Activated naive CD4-positive, alpha-beta T cell treated with anti-CD3 and anti-CD28 coated beads for 36 hours (primary cell): ENCODE measurements at regions not wholly inside any gene's neighbourhood (a gene's known extent, or its start where the extent isn't known, plus 50 kb on each side); places are given as distances from the start of the nearest gene placed in this dataset.

Experiments
- CTCF ChIA-PET: fragments of 350-600 bp; sonication (Branson Sonifier 250); formaldehyde crosslinking; loops from one replicate; lab custom pipeline; 2021; ENCODE audit warnings: antibody characterized with exemption; lab: Charles Lee
- DNase-seq: peaks from one replicate; pipeline ENCODE4 v3.0.0-alpha.2; 2020
- H3K27ac Mint-ChIP-seq: one replicate; pipeline ENCODE4 v1.8.0; 2021; ENCODE audit warnings: mild to moderate bottlenecking, mixed read lengths
- H3K27me3 Mint-ChIP-seq: one replicate; pipeline ENCODE4 v1.8.0; 2021; ENCODE audit warnings: low read depth, mixed read lengths
- H3K36me3 Mint-ChIP-seq: one replicate; pipeline ENCODE4 v1.8.0; 2021; ENCODE audit warnings: low read depth, mixed read lengths
- H3K4me1 Mint-ChIP-seq: one replicate; pipeline ENCODE4 v1.8.0; 2021; ENCODE audit warnings: low read depth, mixed read lengths
- H3K4me3 Mint-ChIP-seq: one replicate; pipeline ENCODE4 v1.8.0; 2021; ENCODE audit warnings: mild to moderate bottlenecking, moderate library complexity, mixed read lengths
- H3K9me3 Mint-ChIP-seq: one replicate; pipeline ENCODE4 v1.8.0; 2021; ENCODE audit warnings: mixed read lengths
- intact Hi-C: fragments of 100-400 bp; cut with micrococcal nuclease; formaldehyde crosslinking; loops from one replicate; pipeline ENCODE4 v1.15.1; 2023

DNA sequence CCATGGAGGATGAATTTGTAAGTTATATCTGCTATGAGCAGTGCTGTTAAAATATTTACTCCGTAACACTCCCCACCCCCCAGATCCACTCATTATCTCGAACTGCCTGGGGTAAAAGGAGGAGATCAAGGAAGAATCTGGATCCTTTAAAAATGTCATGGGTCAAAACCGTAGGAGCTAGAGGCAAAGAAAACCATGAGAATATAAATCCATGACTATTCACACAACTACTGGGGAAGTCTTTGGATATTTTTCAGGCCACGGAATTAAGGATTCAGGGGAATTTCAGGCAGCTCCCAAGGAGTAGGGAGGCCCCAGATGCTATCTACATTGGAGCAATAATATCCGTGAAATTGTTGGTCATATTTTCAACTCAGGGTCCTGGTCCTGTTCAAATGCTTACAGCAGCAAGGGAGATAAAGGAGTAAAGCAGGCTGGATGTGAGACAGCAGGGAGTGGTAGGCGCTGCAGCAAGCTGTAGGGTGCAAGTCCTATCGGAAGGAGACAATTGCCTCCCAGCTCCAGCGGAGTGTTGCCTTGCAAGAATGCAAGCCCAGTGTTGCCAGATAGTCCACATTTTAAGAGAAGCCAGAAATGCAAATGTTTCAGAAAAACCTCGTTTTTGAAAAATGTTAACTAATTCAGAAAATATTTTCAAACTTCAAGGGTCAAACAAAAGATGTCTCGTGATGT is 116.2 kb upstream of the KIT start:
- Mint-ChIP-seq H3K4me1 (peaks cover 5% of the 10 kb centered on the region), H3K27me3 (peaks cover 17% of the 10 kb centered on the region), H3K27ac (no peak overlapping the region), H3K9me3 (no peaks in the 10 kb centered on the region), H3K4me3 (no peak overlapping the region), H3K36me3 (no peaks in the 10 kb centered on the region)
- intact Hi-C loops = no loop called here
- DNase-seq = no peak
- CTCF ChIA-PET = no interaction called here

- no peak for DNase-seq
- intact Hi-C loops = no loop called here
- Mint-ChIP-seq H3K27ac (no peak overlapping the region), H3K4me1 (peaks cover 5% of the 10 kb centered on the region), H3K4me3 (no peak overlapping the region), H3K27me3 (peaks cover 17% of the 10 kb centered on the region), H3K9me3 (no peaks in the 10 kb centered on the region), H3K36me3 (no peaks in the 10 kb centered on the region)
- CTCF ChIA-PET = no interaction called here
Measured at GRCh38 chr4:54542119-54542438, 115.7 kb upstream of the KIT start.

DNA sequence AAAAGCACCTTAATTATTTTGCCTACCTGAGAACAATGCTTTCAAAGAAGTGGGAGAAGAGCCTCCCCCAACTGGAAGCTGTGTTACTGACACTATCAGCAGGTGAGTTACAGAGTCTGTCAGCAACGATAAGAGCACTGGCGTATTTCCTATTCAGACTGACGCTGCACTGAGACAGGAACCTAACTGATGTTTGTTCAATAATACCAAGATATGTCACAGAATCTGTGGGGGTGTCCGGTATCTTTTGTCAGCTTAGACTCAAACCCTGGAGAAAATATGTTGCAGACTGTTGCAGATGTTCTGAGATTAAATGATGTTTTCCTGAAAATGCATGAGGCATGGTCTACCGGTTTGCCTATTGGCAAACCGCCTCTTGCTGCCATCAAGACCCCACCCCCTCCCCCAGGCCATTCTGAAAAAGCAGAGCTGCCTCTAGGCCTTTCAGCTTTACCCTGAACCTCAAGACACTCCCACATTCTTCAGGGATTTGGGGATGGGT is 115.2 kb upstream of the KIT start:
- Mint-ChIP-seq H3K36me3 (no peaks in the 10 kb centered on the region), H3K27ac (no peak overlapping the region), H3K4me3 (no peak overlapping the region), H3K4me1 (peaks cover 5% of the 10 kb centered on the region), H3K27me3 (peaks cover 17% of the 10 kb centered on the region), H3K9me3 (no peaks in the 10 kb centered on the region)
- DNase-seq = no peak
- CTCF ChIA-PET = no interaction called here
- intact Hi-C loops = no loop called here

DNA sequence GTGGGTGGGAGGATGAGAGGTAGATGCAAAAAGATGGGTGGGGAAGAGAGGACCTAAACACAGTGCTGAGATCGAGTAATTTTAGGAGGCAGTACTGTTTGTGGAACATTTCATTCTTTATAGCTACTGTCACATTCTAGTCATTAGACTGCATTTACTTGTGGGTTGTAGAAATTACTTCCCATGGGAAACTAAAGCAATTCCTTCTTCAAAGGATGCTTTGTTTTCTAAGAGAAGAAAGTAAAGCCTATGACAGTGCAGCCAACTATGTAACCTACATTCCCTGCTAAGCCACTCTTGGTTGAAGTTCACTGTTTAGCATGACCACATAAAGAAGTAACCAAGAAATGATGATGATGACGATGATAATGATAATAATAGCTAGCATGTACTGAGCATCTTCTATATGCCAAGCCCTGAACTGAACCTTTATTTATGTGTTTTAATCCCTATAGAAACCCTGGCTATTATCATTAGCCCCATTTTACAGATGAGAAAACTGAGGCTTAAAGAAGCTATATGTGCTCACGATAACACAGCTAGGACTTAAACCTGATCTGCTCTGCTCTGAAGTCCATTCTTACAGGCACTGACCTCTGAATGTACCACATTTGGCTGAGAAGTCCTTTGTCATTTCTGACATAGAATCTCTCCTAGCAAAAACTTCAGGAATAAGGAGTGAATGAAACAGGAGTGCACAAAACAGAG is 114.5 kb upstream of the KIT start:
- Mint-ChIP-seq H3K27me3 (peaks cover 17% of the 10 kb centered on the region), H3K9me3 (no peaks in the 10 kb centered on the region), H3K27ac (no peak overlapping the region), H3K4me1 (peaks cover 5% of the 10 kb centered on the region), H3K4me3 (no peak overlapping the region), H3K36me3 (no peaks in the 10 kb centered on the region)
- intact Hi-C loops = no loop called here
- CTCF ChIA-PET = no interaction called here
- DNase-seq = no peak

GRCh38 chr4:54545663-54546424 is 111.9 kb upstream of the KIT start:
- CTCF ChIA-PET = no interaction called here
- Mint-ChIP-seq H3K27ac (no peak overlapping the region), H3K9me3 (no peaks in the 10 kb centered on the region), H3K27me3 (peaks cover 14% of the 10 kb centered on the region), H3K4me3 (no peak overlapping the region), H3K4me1 (no peaks in the 10 kb centered on the region), H3K36me3 (no peaks in the 10 kb centered on the region)
- no peak for DNase-seq
- intact Hi-C loops = no loop called here

- Mint-ChIP-seq H3K27me3 (peaks cover 2% of the 10 kb centered on the region), H3K4me1 (no peaks in the 10 kb centered on the region), H3K4me3 (no peak overlapping the region), H3K27ac (no peak overlapping the region), H3K9me3 (no peaks in the 10 kb centered on the region), H3K36me3 (no peaks in the 10 kb centered on the region)
- CTCF ChIA-PET = no interaction called here
- no peak for DNase-seq
- intact Hi-C loops = no loop called here
Measured at GRCh38 chr4:54547299-54548097, 110.3 kb upstream of the KIT start.

GRCh38 chr4:54548098-54548620 is 109.6 kb upstream of the KIT start:
- CTCF ChIA-PET = no interaction called here
- no peaks in the 10 kb centered on the region for H3K27me3 Mint-ChIP-seq
- no peaks in the 10 kb centered on the region for H3K9me3 Mint-ChIP-seq
- DNase-seq = no peak
- intact Hi-C loops = no loop called here
- no peaks in the 10 kb centered on the region for H3K4me1 Mint-ChIP-seq
- H3K4me3 Mint-ChIP-seq = no peak overlapping the region
- no peak overlapping the region for H3K27ac Mint-ChIP-seq
- no peaks in the 10 kb centered on the region for H3K36me3 Mint-ChIP-seq

- CTCF ChIA-PET = no interaction called here
- Mint-ChIP-seq H3K36me3 (no peaks in the 10 kb centered on the region), H3K4me3 (no peak overlapping the region), H3K27me3 (no peaks in the 10 kb centered on the region), H3K9me3 (no peaks in the 10 kb centered on the region), H3K27ac (no peak overlapping the region), H3K4me1 (no peaks in the 10 kb centered on the region)
- intact Hi-C loops = no loop called here
- DNase-seq = no peak
Measured at GRCh38 chr4:54548831-54549460, 108.8 kb upstream of the KIT start.

GRCh38 chr4:54550395-54551171 is 107.2 kb upstream of the KIT start:
- DNase-seq = no peak
- Mint-ChIP-seq H3K27me3 (no peaks in the 10 kb centered on the region), H3K4me3 (no peak overlapping the region), H3K27ac (no peak overlapping the region), H3K36me3 (no peaks in the 10 kb centered on the region), H3K9me3 (no peaks in the 10 kb centered on the region), H3K4me1 (no peaks in the 10 kb centered on the region)
- intact Hi-C loops = no loop called here
- CTCF ChIA-PET = no interaction called here

- no peaks in the 10 kb centered on the region for H3K9me3 Mint-ChIP-seq
- no peak for DNase-seq
- intact Hi-C loops = no loop called here
- no peaks in the 10 kb centered on the region for H3K4me1 Mint-ChIP-seq
- CTCF ChIA-PET = no interaction called here
- H3K27ac Mint-ChIP-seq = no peak overlapping the region
- H3K4me3 Mint-ChIP-seq = no peak overlapping the region
- no peaks in the 10 kb centered on the region for H3K36me3 Mint-ChIP-seq
- H3K27me3 Mint-ChIP-seq = no peaks in the 10 kb centered on the region
Measured at GRCh38 chr4:54553001-54553400, 104.8 kb upstream of the KIT start.

GRCh38 chr4:54554339-54554990 is 103.3 kb upstream of the KIT start:
- no peaks in the 10 kb centered on the region for H3K36me3 Mint-ChIP-seq

More at GRCh38 chr4:54554339-54554990, 103.3 kb upstream of the KIT start:
- CTCF ChIA-PET = no interaction called here
- Mint-ChIP-seq H3K4me1 (no peaks in the 10 kb centered on the region), H3K4me3 (no peak overlapping the region), H3K27ac (no peak overlapping the region), H3K27me3 (peaks cover 2% of the 10 kb centered on the region), H3K9me3 (no peaks in the 10 kb centered on the region)
- intact Hi-C loops = no loop called here
- DNase-seq = no peak
